Adrenal gland (tissue), 9 donors: ENCODE measurements at regions not wholly inside any gene's neighbourhood (a gene's known extent, or its start where the extent isn't known, plus 50 kb on each side); places are given as distances from the start of the nearest gene placed in this dataset.

Experiments
- DNase-seq, 7 donors: peaks; one replicate each; pipeline ENCODE4 v3.0.0-alpha.2; 2019 to 2020
- H3K27ac ChIP-seq, 5 donors: fragments of 200-600 bp; sonication (generic) in 4 of 5; 1 replicate in 3 of 5; 2 replicates in 2 of 5; pipeline versions ENCODE4 v1.5.1 to v1.8.0; 2016 to 2020; ENCODE audit warnings: mild to moderate bottlenecking in 1 of 5
- H3K27me3 ChIP-seq: fragments of 200-600 bp; 2 replicates; pipeline ENCODE4 v1.8.0; 2021
- H3K36me3 ChIP-seq, 2 donors: fragments of 200-600 bp; replicated peaks in 1 of 2; 1 replicate in 1 of 2; 2 replicates in 1 of 2; pipeline versions ENCODE4 v1.5.1 to v1.8.0; 2018 to 2022
- H3K4me1 ChIP-seq, 2 donors: fragments of 200-600 bp; replicated peaks in 1 of 2; 1 replicate in 1 of 2; 2 replicates in 1 of 2; pipeline versions ENCODE4 v1.5.1 to v1.8.0; 2018 to 2021
- H3K4me3 ChIP-seq, 4 donors: fragments of 200-600 bp; sonication (generic) in 3 of 4; one replicate each; pipeline ENCODE4 v1.5.1; 2016 to 2018
- H3K9me3 ChIP-seq, 3 donors: fragments of 200-600 bp; sonication (generic) in 1 of 3; replicated peaks in 1 of 3; 1 replicate in 2 of 3; 2 replicates in 1 of 3; pipeline versions ENCODE4 v1.5.1 to v1.8.0; 2016 to 2021
- POLR2A ChIP-seq, 2 donors: fragments of 450-650 bp; IDR thresholded peaks; one replicate each; pipeline ENCODE4 v1.6.1; 2017; ENCODE audit warnings: antibody characterized with exemption in 2 of 2, mild to moderate bottlenecking in 2 of 2, moderate library complexity in 1 of 2
- WGBS, 4 donors: extraction: QIAGEN DNeasy Blood & Tissue Kit in 2 of 4; methylation state at CpG; one replicate each; pipeline versions ENCODE4 v1.1.5 to v1.1.7; 2013 to 2017; 5-methylcytosine and 5-hydroxymethylcytosine counted together
- intact Hi-C, 2 donors: fragments of 100-400 bp; cut with DNase I; formaldehyde crosslinking; loops; one replicate each; pipeline versions ENCODE4 v1.14.1 to v1.15.0; 2022 to 2023
- TF ChIP-seq, protein P1 (sequence below), 6 experiments: fragments of 450-650 bp in 4 of 6; fragments of 200-600 bp in 2 of 6; sonication (generic) in 1 of 6; IDR thresholded peaks; 1 replicate in 5 of 6; 2 replicates in 1 of 6; pipeline versions ENCODE4 v1.5.1 to v1.8.0; 2016 to 2021; ENCODE audit warnings: antibody characterized with exemption in 6 of 6, mild to moderate bottlenecking in 2 of 6, moderate library complexity in 1 of 6
- donor health status: healthy with polysubstance abuse.
- donor health status: Bipolar disorder and iron deficiency.
- donor health status: DM: yes; HTN: yes; CAD: no.
- donor health status: DM: no; HTN: no; CAD: no.
- donor health status: DM: no; HTN: no; CAD: no.

DNA sequence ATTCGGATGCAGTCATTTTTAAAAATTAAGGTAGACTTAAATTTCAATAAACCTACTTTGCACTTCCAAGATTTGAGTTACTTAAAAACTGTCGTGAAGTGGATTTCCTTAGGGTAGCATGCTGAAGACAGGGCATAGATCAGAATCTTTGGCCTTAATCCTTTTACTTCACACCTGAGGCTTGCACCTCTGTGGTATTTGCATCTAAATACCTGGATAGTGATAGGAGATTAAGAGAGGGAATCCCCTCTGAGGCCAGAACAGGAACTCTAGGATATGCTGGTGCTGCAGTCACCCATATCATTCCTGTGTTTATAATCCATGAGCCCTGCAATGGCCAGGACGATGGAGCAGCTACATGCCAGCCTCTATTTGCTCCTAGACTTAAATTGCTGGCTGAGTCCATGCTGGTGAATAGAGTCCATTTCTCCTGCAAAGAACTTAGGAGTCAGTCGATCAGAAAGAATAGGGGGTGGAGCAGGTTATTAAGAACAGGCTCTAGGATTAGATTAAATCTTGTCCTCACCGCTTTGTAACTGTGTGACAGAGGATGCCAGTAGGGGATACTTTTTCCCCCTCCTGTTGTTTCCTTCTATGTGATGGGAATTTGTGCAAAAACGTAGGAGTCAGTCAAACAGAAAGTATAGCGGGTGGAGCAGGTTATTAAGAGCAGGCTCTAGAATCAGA is 333.6 kb downstream of the DUSP10 start:
- Histone ChIP-seq H3K4me1 (no peaks in the 10 kb centered on the region), H3K9me3 (no peaks in the 10 kb centered on the region), H3K4me3 (no peak overlapping the region), H3K27ac (no peak overlapping the region), H3K36me3 (no peaks in the 10 kb centered on the region), H3K27me3 (no peaks in the 10 kb centered on the region)
- DNase-seq, result no peak
- intact Hi-C loops, result no loop called here
- WGBS, 4 donors, result 58 to 66% (median 62%) methylated on average over 7 of the region's 7 CpGs
- TF ChIP-seq, protein P1, sequence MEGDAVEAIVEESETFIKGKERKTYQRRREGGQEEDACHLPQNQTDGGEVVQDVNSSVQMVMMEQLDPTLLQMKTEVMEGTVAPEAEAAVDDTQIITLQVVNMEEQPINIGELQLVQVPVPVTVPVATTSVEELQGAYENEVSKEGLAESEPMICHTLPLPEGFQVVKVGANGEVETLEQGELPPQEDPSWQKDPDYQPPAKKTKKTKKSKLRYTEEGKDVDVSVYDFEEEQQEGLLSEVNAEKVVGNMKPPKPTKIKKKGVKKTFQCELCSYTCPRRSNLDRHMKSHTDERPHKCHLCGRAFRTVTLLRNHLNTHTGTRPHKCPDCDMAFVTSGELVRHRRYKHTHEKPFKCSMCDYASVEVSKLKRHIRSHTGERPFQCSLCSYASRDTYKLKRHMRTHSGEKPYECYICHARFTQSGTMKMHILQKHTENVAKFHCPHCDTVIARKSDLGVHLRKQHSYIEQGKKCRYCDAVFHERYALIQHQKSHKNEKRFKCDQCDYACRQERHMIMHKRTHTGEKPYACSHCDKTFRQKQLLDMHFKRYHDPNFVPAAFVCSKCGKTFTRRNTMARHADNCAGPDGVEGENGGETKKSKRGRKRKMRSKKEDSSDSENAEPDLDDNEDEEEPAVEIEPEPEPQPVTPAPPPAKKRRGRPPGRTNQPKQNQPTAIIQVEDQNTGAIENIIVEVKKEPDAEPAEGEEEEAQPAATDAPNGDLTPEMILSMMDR (IDR thresholded peaks at IDR 0.05), result no peak
- TF ChIP-seq POLR2A (IDR thresholded peaks at IDR 0.05), result no peak

DNA sequence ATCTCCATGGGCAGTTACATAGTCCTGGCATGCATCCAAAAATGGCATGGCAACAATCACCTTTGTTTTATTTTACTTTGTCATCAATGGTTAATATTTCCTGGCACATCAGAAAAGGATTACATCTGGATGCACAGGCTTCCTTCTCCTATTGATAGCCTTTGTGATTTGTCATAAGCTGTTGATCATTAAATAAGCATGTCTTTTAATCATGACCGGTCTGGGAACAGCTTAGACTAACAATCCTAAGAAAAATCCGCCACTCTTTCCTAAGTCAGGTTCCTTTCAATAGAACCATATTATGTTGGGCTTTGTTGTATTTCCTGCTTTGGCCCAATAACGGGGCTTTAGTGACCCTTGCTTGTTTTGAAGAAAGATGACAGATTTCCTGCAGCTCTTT is 330.6 kb downstream of the DUSP10 start:
- intact Hi-C loops, result no loop called here
- no peaks in the 10 kb centered on the region for H3K4me1 ChIP-seq
- no peaks in the 10 kb centered on the region for H3K36me3 ChIP-seq
- no peak overlapping the region for H3K27ac ChIP-seq
- H3K27me3 ChIP-seq, result no peaks in the 10 kb centered on the region
- 63 to 72% (median 69%) methylated on average over 3 of the region's 3 CpGs for WGBS, 4 donors
- H3K9me3 ChIP-seq, result no peaks in the 10 kb centered on the region
- TF ChIP-seq, protein P1 (IDR thresholded peaks at IDR 0.05), result no peak
- no peak for TF ChIP-seq POLR2A (IDR thresholded peaks at IDR 0.05)
- no peak for DNase-seq
- no peak overlapping the region for H3K4me3 ChIP-seq

DNA sequence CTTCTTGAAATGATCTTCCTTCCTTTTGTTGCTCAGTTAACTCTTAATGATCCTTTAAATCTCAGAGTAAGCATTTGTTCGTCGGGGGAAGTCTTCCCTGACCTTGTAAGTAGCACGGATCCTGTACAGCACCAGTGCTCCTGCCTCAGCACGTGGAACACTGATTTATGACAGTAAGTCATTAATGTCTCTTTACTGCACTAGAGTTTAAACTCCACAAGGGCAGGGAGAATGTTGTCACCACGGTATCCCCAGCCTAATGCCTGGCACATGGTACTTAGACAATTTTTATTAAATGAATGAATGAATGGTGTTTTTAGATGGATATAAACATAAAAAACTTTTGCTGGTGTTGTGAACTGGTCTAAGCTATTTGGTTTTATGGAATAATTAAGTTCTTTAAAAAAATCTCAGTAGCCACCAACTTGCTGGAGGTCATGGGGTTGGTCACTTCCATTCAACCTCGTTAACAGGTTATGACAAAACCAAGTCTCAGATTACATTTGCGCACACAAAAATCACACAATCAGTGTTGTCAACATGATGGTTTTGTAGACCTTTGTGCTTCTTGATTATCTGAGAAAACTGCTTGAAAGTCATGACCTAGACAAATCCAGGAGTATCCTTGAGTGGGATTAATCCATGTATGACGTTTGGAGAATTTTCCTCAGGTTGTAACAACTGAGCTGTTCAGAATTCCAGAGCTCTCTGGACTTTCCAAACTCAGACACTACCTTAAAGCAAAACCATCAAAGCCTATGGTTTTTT is 326.9 kb downstream of the DUSP10 start:
- WGBS, 4 donors, result 54 to 64% (median 61%) methylated on average over 8 of the region's 8 CpGs
- Histone ChIP-seq H3K27me3 (no peaks in the 10 kb centered on the region), H3K4me1 (no peaks in the 10 kb centered on the region), H3K4me3 (no peak overlapping the region), H3K36me3 (no peaks in the 10 kb centered on the region), H3K9me3 (no peaks in the 10 kb centered on the region), H3K27ac (no peak overlapping the region)
- no peak for DNase-seq
- intact Hi-C loops, result no loop called here
- TF ChIP-seq, protein P1 (IDR thresholded peaks at IDR 0.05), result no peak
- TF ChIP-seq POLR2A (IDR thresholded peaks at IDR 0.05), result no peak

DNA sequence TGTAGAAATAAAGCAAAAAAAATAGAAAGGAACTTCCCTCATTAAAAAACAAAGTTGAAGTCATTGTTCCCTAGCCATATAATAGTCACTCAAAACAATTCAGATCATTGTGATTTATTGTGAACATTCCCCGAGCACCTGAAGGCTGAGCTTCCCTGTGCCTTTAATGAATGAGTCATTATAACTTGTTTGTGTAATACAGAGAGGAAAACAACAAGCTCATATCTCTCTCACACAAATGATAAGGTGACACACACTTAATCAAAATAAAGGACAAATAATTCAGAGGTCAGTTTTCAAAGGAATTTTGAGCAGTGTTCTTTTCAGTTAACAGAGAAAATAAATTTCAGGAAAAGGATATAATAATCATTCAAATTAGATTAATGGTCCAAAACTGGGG is 326.2 kb downstream of the DUSP10 start:
- H3K9me3 ChIP-seq, result no peaks in the 10 kb centered on the region
- no peak overlapping the region for H3K4me3 ChIP-seq
- intact Hi-C loops, result no loop called here
- DNase-seq, result no peak
- no peak overlapping the region for H3K27ac ChIP-seq
- TF ChIP-seq, protein P1 (IDR thresholded peaks at IDR 0.05), result no peak
- TF ChIP-seq POLR2A (IDR thresholded peaks at IDR 0.05), result no peak
- H3K27me3 ChIP-seq, result no peaks in the 10 kb centered on the region
- H3K4me1 ChIP-seq, result no peaks in the 10 kb centered on the region
- no peaks in the 10 kb centered on the region for H3K36me3 ChIP-seq
- WGBS, 4 donors, result 18 to 29% (median 26%) methylated on average over 1 of the region's 1 CpG
